CD8-positive, alpha-beta memory T cell (primary cell): ENCODE measurements at regions not wholly inside any gene's neighbourhood (a gene's known extent, or its start where the extent isn't known, plus 50 kb on each side); places are given as distances from the start of the nearest gene placed in this dataset.

Experiments
- CTCF ChIA-PET: fragments of 350-600 bp; sonication (Branson Sonifier 250); formaldehyde crosslinking; loops from one replicate; lab custom pipeline; 2021; ENCODE audit warnings: antibody characterized with exemption; lab: Charles Lee
- POLR2A ChIA-PET: fragments of 350-600 bp; sonication (Branson Sonifier 250); formaldehyde crosslinking; loops from one replicate; lab custom pipeline; 2021; ENCODE audit warnings: antibody characterized with exemption; lab: Charles Lee
- DNase-seq, 5 donors: peaks; one replicate each; pipeline versions ENCODE4 v3.0.0 to v3.0.0-alpha.2; 2020 to 2022; ENCODE audit warnings: mixed read lengths in 1 of 5
- H3K27ac ChIP-seq: one replicate; pipeline ENCODE4 v1.7.0; 2013; ENCODE audit warnings: low read depth, mild to moderate bottlenecking, low read length, moderate library complexity
- H3K27me3 ChIP-seq: 2 replicates; pipeline ENCODE4 v1.7.0; 2013; ENCODE audit warnings: low read length, mild to moderate bottlenecking; ENCODE audit not compliant: insufficient read depth, poor library complexity, severe bottlenecking
- H3K36me3 ChIP-seq: 2 replicates; pipeline ENCODE4 v1.7.0; 2013; ENCODE audit warnings: mild to moderate bottlenecking, low read length, moderate library complexity; ENCODE audit not compliant: insufficient read depth
- H3K4me1 ChIP-seq: 2 replicates; pipeline ENCODE4 v1.7.0; 2013; ENCODE audit warnings: mild to moderate bottlenecking, low read length, moderate library complexity; ENCODE audit not compliant: insufficient read depth
- H3K4me3 ChIP-seq: 2 replicates; pipeline ENCODE4 v1.7.0; 2013; ENCODE audit warnings: mild to moderate bottlenecking, low read length
- H3K9me3 ChIP-seq: 2 replicates; pipeline ENCODE4 v1.7.0; 2013; ENCODE audit warnings: mild to moderate bottlenecking, low read length
- H3K27ac Mint-ChIP-seq, 8 donors: one replicate each; pipeline ENCODE4 v1.8.0; 2020 to 2021; ENCODE audit warnings: mixed read lengths in 8 of 8, mild to moderate bottlenecking in 6 of 8, inconsistent platforms in 3 of 8, moderate library complexity in 3 of 8
- H3K27me3 Mint-ChIP-seq, 2 donors: one replicate each; pipeline ENCODE4 v1.8.0; 2020 to 2021; ENCODE audit warnings: mixed read lengths in 2 of 2, mild to moderate bottlenecking in 1 of 2, moderate library complexity in 1 of 2
- H3K36me3 Mint-ChIP-seq, 3 donors: one replicate each; pipeline ENCODE4 v1.8.0; 2020 to 2021; ENCODE audit warnings: mixed read lengths in 3 of 3, inconsistent platforms in 1 of 3, mild to moderate bottlenecking in 1 of 3
- H3K4me1 Mint-ChIP-seq, 3 donors: one replicate each; pipeline ENCODE4 v1.8.0; 2020 to 2021; ENCODE audit warnings: mixed read lengths in 3 of 3, inconsistent platforms in 1 of 3, mild to moderate bottlenecking in 1 of 3
- H3K4me3 Mint-ChIP-seq, 7 donors: one replicate each; pipeline ENCODE4 v1.8.0; 2020 to 2021; ENCODE audit warnings: mixed read lengths in 7 of 7, mild to moderate bottlenecking in 6 of 7, moderate library complexity in 4 of 7, inconsistent platforms in 2 of 7
- H3K9me3 Mint-ChIP-seq, 5 donors: one replicate each; pipeline ENCODE4 v1.8.0; 2020 to 2022; ENCODE audit warnings: mixed read lengths in 5 of 5, mild to moderate bottlenecking in 3 of 5, moderate library complexity in 2 of 5, inconsistent platforms in 1 of 5

DNA sequence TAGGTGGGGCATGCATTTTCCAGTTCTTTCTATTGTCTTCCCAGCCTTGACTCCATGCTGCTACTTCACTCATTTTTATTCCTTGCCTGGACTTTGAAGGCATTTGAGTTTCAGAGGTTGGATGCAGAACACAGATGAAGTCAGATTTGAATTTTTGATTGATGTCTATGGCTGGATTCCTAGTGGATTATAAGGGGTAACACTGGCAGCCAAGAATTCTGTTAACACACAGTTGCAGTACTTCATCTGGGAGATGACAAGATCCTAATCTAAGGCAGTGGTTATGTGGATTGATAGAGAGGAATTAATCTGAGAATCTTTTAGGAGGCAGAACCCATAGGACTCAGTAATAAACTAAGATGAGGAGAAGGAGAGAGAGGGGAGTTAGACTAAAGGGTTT is 439.0 kb upstream of the USP24 start:
- H3K4me3 Mint-ChIP-seq = no peak overlapping the region
- ChIA-PET POLR2A (no interaction called here), CTCF (no interaction called here)
- no peaks in the 10 kb centered on the region for H3K4me1 Mint-ChIP-seq
- H3K36me3 Mint-ChIP-seq = no peaks in the 10 kb centered on the region
- Histone ChIP-seq H3K4me1 (no peaks in the 10 kb centered on the region), H3K27ac (no peak overlapping the region), H3K4me3 (no peak overlapping the region), H3K9me3 (no peaks in the 10 kb centered on the region), H3K36me3 (no peaks in the 10 kb centered on the region), H3K27me3 (no peaks in the 10 kb centered on the region)
- H3K27ac Mint-ChIP-seq = no peak overlapping the region
- no peak for DNase-seq
- H3K27me3 Mint-ChIP-seq = no peaks in the 10 kb centered on the region
- H3K9me3 Mint-ChIP-seq = no peaks in the 10 kb centered on the region

GRCh38 chr1:55650444-55650843 is 435.3 kb upstream of the USP24 start:
- CTCF ChIA-PET = no interaction called here
- DNase-seq = no peak
- H3K36me3 ChIP-seq = no peaks in the 10 kb centered on the region
- Mint-ChIP-seq H3K9me3 (no peaks in the 10 kb centered on the region), H3K27ac (no peak overlapping the region), H3K36me3 (no peaks in the 10 kb centered on the region), H3K4me1 (no peaks in the 10 kb centered on the region), H3K4me3 (no peak overlapping the region), H3K27me3 (no peaks in the 10 kb centered on the region)
- H3K4me3 ChIP-seq = no peak overlapping the region
- H3K27me3 ChIP-seq = no peaks in the 10 kb centered on the region
- H3K4me1 ChIP-seq = no peaks in the 10 kb centered on the region
- H3K27ac ChIP-seq = no peak overlapping the region
- no peaks in the 10 kb centered on the region for H3K9me3 ChIP-seq
- POLR2A ChIA-PET = no interaction called here

- Mint-ChIP-seq H3K27me3 (peaks cover 2 to 5% of the 10 kb centered on the region in 2 donors), H3K4me1 (peaks cover 0 to 6% (median 3%) of the 10 kb centered on the region in 3 donors), H3K27ac (no peak overlapping the region), H3K36me3 (no peaks in the 10 kb centered on the region), H3K4me3 (no peak overlapping the region), H3K9me3 (no peaks in the 10 kb centered on the region)
- DNase-seq = no peak
- H3K36me3 ChIP-seq = no peaks in the 10 kb centered on the region
- H3K4me1 ChIP-seq = peaks cover 5% of the 10 kb centered on the region
- H3K27ac ChIP-seq = no peak overlapping the region
- ChIA-PET CTCF (no interaction called here), POLR2A (no interaction called here)
- H3K9me3 ChIP-seq = no peaks in the 10 kb centered on the region
- no peak overlapping the region for H3K4me3 ChIP-seq
- H3K27me3 ChIP-seq = no peaks in the 10 kb centered on the region
These were observed 431.0 kb upstream of the USP24 start for GRCh38 chr1:55646181-55646580.

DNA sequence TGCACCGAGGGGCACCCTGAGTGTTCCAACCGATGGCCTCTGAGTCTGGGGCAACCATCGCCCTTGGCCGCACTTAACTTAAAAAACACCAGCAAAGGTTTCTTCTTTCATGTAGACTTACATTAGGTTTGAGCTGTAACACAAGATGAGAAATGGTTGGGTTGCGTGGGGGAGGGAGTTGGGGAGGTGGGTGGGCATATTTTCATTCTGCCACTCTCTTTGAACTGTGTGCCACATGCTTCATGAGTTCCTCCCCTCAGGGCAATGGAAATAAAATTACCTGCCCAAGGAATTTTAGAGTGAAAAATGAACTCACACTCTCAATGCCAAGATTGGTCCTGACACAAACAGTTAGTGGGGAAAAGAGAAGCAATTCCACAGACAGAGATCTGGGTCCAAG is 430.1 kb upstream of the USP24 start:
- ChIA-PET CTCF (no interaction called here), POLR2A (no interaction called here)
- H3K9me3 ChIP-seq = no peaks in the 10 kb centered on the region
- Mint-ChIP-seq H3K36me3 (no peaks in the 10 kb centered on the region), H3K27me3 (peaks cover 2 to 5% of the 10 kb centered on the region in 2 donors), H3K4me3 (no peak overlapping the region), H3K9me3 (no peaks in the 10 kb centered on the region), H3K4me1 (peaks cover 0 to 10% (median 6%) of the 10 kb centered on the region in 3 donors), H3K27ac (no peak overlapping the region)
- no peaks in the 10 kb centered on the region for H3K36me3 ChIP-seq
- peaks cover 6% of the 10 kb centered on the region for H3K4me1 ChIP-seq
- H3K4me3 ChIP-seq = no peak overlapping the region
- DNase-seq = no peak
- no peaks in the 10 kb centered on the region for H3K27me3 ChIP-seq
- no peak overlapping the region for H3K27ac ChIP-seq

DNA sequence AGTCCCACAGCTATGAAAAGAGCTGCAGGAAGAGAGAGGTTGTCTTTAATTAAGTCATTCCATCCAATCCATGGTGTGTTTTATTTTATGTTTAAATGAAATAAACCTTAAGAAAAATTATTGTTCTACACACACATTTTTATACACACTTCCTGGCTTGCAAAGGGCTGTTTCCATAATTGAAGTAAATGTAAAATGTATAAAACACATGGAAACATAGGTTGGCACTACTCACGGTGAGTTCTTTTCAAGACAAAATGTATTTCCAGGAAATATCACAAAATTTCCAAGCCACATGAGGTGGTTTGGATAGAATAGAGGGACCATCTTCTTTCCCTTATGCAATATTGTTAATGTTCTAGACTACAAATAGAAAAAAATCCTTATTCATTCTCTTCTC is 426.8 kb upstream of the USP24 start:
- Histone ChIP-seq H3K27me3 (no peaks in the 10 kb centered on the region), H3K36me3 (no peaks in the 10 kb centered on the region), H3K4me1 (peaks cover 6% of the 10 kb centered on the region), H3K4me3 (no peak overlapping the region), H3K9me3 (no peaks in the 10 kb centered on the region), H3K27ac (no peak overlapping the region)
- Mint-ChIP-seq H3K36me3 (no peaks in the 10 kb centered on the region), H3K27ac (peak overlapping the region in 1 of 8 donors; percentile 18), H3K4me1 (peaks cover 0 to 10% (median 6%) of the 10 kb centered on the region in 3 donors), H3K9me3 (peaks cover 0 to 2% (median 0%) of the 10 kb centered on the region in 5 donors), H3K27me3 (peaks cover 8 to 11% of the 10 kb centered on the region in 2 donors), H3K4me3 (no peak overlapping the region)
- POLR2A ChIA-PET = no interaction called here
- CTCF ChIA-PET = no interaction called here
- DNase-seq = no peak

DNA sequence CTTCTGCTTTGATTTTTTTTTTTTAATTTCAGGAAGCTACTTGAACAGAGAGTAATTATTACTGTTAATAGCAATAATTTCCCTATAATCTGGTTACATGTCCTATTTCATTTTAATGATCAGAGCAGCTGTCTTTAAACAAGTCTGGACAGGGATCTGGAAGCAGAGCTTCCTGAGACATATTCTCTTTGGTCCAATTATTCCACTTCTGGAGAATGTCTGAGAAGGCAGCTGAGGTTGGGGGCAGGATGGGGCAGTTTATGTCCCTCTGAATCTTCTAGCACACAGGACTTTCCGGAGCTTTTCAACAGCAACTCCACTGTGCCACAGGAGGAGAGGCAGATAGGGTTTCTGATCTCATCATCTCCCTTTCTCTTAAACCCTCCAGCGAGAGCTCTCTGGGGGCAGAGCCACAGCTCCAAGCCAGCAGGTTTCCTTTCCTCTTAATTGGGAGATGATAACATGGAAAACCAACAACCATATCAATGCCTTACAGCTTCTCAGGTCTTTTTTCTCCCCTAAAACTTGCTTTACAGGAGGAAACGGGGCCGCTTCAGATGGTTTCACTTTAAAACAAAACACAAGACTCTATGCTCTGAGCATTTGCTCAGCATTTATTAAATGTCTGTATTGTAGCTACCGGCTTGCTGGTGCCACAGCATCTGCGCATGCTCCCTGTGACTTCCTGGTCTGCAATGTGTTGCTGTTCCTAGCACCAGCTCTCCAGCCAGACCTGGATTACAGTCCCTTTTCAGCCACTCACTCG is 425.7 kb upstream of the USP24 start:
- peak overlapping the region in 5 of 7 donors; percentile 19 to 59 (median 39) for H3K4me3 Mint-ChIP-seq
- H3K4me1 ChIP-seq = peaks cover 6% of the 10 kb centered on the region
- CTCF ChIA-PET = no interaction called here
- no peaks in the 10 kb centered on the region for H3K27me3 ChIP-seq
- peak overlapping the region; percentile 18 for H3K4me3 ChIP-seq
- H3K27ac ChIP-seq = no peak overlapping the region
- H3K27ac Mint-ChIP-seq = peak overlapping the region in 2 of 8 donors; percentile 13 to 48
- peaks cover 0 to 10% (median 6%) of the 10 kb centered on the region in 3 donors for H3K4me1 Mint-ChIP-seq
- peaks cover 8 to 12% of the 10 kb centered on the region in 2 donors for H3K27me3 Mint-ChIP-seq
- H3K9me3 ChIP-seq = no peaks in the 10 kb centered on the region
- H3K36me3 ChIP-seq = no peaks in the 10 kb centered on the region
- H3K36me3 Mint-ChIP-seq = no peaks in the 10 kb centered on the region
- peak in 3 of 5 donors; percentile 8 to 48 (median 10) for DNase-seq
- POLR2A ChIA-PET = no interaction called here
- peaks cover 0 to 2% (median 0%) of the 10 kb centered on the region in 5 donors for H3K9me3 Mint-ChIP-seq

DNA sequence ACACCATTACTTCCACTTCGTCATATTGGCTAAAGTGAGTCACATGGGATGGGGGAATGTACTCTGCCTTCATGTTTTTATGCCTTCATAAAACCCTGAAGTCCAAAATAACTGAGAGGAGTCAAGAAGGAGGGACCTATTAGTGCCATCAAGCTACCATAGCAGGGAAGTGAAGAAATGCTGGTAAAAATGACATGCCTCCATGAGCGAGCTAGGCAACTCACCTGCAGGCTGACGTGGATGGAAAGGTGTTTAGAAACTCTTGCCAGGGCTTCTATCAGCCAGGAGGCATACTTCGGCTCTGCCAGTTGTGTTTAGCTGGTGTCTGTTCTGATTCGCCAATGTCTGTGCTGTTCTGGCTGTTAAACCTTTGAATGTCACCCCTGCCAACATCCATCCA is 424.4 kb upstream of the USP24 start:
- peaks cover 14 to 16% of the 10 kb centered on the region in 2 donors for H3K27me3 Mint-ChIP-seq
- H3K4me3 Mint-ChIP-seq = no peak overlapping the region
- ChIA-PET CTCF (no interaction called here), POLR2A (no interaction called here)
- peaks cover 0 to 2% (median 0%) of the 10 kb centered on the region in 5 donors for H3K9me3 Mint-ChIP-seq
- DNase-seq = no peak
- H3K9me3 ChIP-seq = no peaks in the 10 kb centered on the region
- H3K36me3 Mint-ChIP-seq = no peaks in the 10 kb centered on the region
- no peak overlapping the region for H3K27ac Mint-ChIP-seq
- H3K4me1 ChIP-seq = peaks cover 6% of the 10 kb centered on the region
- no peak overlapping the region for H3K4me3 ChIP-seq
- no peaks in the 10 kb centered on the region for H3K36me3 ChIP-seq
- H3K4me1 Mint-ChIP-seq = peaks cover 0 to 10% (median 6%) of the 10 kb centered on the region in 3 donors
- no peaks in the 10 kb centered on the region for H3K27me3 ChIP-seq
- H3K27ac ChIP-seq = no peak overlapping the region

GRCh38 chr1:55639051-55639450 is 423.9 kb upstream of the USP24 start:
- ChIA-PET POLR2A (no interaction called here), CTCF (no interaction called here)
- no peak overlapping the region for H3K4me3 ChIP-seq
- Mint-ChIP-seq H3K36me3 (no peaks in the 10 kb centered on the region), H3K27ac (no peak overlapping the region), H3K4me3 (no peak overlapping the region), H3K4me1 (peaks cover 0 to 10% (median 6%) of the 10 kb centered on the region in 3 donors), H3K27me3 (peaks cover 14 to 16% of the 10 kb centered on the region in 2 donors), H3K9me3 (peaks cover 0 to 2% (median 0%) of the 10 kb centered on the region in 5 donors)
- DNase-seq = no peak
- H3K4me1 ChIP-seq = peaks cover 6% of the 10 kb centered on the region
- no peaks in the 10 kb centered on the region for H3K36me3 ChIP-seq
- H3K27ac ChIP-seq = no peak overlapping the region
- no peaks in the 10 kb centered on the region for H3K27me3 ChIP-seq
- H3K9me3 ChIP-seq = no peaks in the 10 kb centered on the region
